ENCODE measurements at regions not wholly inside any gene's neighbourhood (a gene's known extent, or its start where the extent isn't known, plus 50 kb on each side); places are given as distances from the start of the nearest gene placed in this dataset.

GRCh38 chr2:56709181-56709580 lies 525.4 kb downstream of the CCDC85A start:
- no peak for TF ChIP-seq CTCF (IDR thresholded peaks at IDR 0.05)
- TF ChIP-seq POLR2A (IDR thresholded peaks at IDR 0.05): no peak
